ENCODE measurements at regions not wholly inside any gene's neighbourhood (a gene's known extent, or its start where the extent isn't known, plus 50 kb on each side); places are given as distances from the start of the nearest gene placed in this dataset.
"Not testable (repeated sequence)": the region's sequence is repeated elsewhere in the genome, so short reads cannot be mapped to it uniquely, and the experiment has no call there.

GRCh38 chr21:35573472-35574374 lies 486.6 kb downstream of the SETD4 start:
- no peak for DNase-seq (ENCODE audit: low read depth, low spot score)

DNA sequence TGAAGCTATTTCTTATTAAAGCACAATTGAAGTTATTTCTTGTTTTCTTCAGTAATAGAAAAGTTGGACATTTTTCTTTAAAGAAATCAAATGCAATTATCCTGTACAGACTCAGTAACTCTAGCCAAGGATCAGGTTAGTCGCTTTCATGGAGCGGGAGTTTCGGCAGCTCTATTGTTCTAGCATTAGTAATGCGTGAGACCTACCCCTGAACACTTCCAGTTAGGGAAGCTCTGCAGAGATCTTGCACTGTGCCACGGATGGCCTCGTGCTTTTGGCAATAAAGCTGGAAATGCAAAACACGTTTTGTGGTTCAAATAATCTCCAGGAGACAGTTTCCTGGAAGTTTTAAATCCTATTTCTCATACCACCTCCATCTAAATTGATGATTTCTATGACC lies 488.4 kb downstream of the SETD4 start:
- no peak for DNase-seq (ENCODE audit: low read depth, low spot score)

DNA sequence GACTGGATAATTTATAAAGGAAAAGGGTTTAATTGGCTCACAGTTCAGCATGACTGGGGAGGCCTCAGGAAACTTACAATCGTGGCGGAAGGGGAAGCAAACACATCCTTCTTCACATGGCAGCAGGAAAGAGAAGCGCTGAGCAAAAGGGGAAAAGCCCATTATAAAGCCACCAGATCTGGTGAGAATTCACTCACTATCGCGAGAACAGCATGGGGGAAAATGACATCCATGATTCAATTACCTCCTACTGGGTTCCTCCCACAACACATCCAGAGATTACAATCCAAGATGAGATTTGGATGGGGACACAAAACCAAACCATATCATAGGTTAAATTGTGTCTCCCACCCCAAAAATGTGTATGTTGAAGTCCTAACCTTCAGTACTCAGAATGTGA lies 491.7 kb downstream of the SETD4 start:
- no peak for DNase-seq (ENCODE audit: low read depth, low spot score)

- no peak for DNase-seq (ENCODE audit: low read depth, low spot score)
These were observed 493.5 kb downstream of the SETD4 start for GRCh38 chr21:35566874-35567273.

DNA sequence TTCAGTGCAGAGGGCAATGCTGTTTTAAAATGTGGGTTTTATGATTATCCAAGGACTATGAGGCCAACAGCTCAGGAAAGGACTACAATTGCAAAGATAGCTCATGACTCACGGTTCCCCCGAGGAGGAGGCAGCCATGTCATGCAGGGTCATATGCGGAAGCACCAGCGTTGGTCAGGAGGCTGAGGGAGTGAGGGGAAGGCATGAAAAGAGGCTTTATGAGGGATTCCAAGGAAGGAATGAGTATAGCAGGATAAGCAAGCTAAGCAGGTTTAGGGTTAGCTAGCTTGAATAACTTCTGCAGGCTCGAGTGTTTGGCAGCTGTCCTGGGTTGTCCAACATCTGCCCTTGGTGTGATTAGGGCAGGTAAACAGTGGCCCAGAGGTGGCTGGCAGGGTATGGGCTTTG lies 495.1 kb downstream of the SETD4 start:
- DNase-seq (ENCODE audit: low read depth, low spot score), result peak; percentile 81

DNA sequence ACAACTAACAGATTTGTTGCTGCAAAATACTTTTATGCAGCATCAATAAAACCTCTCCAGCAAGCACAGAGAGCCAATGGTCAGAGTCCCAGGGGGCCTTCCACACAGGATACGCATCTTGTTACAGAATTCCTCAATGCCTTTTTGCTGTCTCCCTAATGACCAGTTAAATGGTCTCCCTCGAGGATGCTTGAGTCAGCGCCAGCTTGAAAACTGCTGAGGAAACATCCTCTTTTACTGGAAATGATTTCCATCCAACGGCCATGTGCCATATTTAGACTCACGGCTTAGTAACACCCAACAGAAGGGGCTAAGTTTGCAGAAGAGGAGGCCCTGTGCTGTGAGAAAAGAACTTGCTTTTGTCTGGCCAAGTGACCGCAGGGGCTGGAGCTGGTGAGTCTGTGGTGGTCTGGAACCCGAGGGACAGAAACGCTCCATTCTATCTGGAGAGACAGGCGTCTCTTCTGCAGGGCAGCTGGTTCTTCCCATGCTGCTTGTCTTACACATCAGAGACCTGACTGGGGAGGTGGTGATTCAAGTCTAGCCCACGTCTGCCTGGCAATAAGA lies 496.4 kb downstream of the SETD4 start:
- DNase-seq (ENCODE audit: low read depth, low spot score), result peak; percentile 97

GRCh38 chr21:35562876-35563275 lies 497.4 kb downstream of the SETD4 start:
- DNase-seq (ENCODE audit: low read depth, low spot score), result no peak

DNA sequence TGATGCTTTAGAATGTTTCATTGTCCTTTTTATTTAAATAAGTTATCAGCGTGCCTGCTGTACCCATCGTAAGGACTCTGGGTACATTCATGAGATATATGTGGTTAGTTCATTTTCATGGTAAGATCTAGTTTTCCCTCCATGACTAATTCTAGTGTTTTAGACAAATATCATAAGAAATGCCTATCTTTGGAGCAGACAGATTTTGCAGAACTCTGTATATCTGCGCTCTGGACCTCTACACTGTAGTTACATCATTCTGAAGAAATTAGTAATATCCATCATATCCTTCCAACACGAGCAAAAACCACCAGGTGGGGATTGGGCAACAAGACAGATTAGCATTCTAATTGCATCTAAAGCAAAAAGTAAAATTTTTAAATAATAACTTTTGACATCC lies 499.2 kb downstream of the SETD4 start:
- DNase-seq (ENCODE audit: low read depth, low spot score), result no peak

DNA sequence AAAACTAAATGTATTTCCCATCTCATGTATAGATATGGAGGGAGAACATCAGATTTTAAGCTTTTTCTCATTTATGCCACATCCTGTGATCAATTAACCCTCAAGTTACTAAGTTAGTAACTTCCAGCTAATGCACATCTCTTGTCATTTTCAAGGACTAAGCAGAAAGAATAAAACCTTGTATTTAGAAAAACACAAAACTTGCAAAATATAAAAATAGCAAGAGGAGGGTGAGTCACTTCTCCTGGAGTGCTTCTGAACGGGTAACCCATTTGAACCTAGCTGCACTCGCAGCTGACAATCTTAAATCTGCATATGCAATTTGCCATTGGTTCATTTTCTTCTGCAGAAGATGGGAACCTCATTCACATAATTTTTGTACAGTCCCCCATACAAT lies 500.5 kb downstream of the SETD4 start:
- DNase-seq (ENCODE audit: low read depth, low spot score), result no peak

DNA sequence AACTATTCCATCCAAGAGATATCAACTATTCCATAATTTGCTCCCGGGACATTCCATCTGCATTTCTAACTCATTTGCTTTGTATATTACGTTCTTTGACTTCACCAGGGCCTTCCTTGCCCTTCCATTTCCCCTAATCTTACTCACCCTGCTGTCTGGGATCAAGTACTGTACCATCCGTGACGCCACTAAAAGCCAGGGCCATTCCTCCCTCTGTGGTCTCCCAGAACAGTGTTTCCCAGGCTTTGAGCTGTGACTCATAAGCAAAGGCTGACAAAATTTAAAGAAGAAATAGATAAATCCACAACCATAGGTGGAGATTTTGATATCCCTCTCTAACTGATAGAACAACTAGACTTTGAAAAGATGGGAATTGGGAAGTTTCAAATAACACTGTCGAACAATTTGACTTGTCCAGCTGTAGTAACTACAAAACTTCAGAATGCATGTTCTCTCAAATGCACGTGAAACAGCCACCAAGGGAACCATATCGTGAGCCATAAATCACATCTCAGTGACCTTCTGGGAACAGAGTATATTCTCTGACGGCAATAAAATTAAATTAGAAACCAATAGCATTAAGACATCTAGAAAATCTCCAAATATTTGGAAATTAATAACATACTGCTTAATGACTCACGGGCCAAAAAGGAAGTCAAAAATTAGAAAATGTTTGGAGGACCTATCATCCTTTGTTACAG lies 501.0 kb downstream of the SETD4 start:
- peak; percentile 90 for DNase-seq (ENCODE audit: low read depth, low spot score)

DNA sequence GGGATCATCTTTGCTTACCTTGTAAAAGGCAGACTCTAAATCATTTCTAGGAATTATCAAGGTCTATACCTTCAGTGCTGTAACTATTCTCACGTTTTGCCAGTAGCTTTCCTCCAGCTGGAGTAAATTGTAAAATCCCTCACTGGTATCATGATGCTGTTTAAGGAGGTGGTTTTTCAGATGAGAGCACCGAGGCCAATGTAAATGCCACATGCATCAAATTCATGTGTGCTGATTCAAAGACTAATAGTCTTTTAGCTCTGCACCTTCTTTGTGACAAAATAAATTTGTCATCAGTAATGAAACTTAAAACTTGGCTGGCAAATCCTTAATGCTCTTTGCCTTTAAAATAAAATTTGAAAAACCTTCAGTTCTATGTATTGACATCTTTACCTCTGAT lies 503.8 kb downstream of the SETD4 start:
- no peak for DNase-seq (ENCODE audit: low read depth, low spot score)

GRCh38 chr21:35552483-35552882 lies 503.4 kb upstream of the RUNX1 start:
- not testable (repeated sequence) for DNase-seq (ENCODE audit: low read depth, low spot score)

GRCh38 chr21:35548904-35549615 lies 500.0 kb upstream of the RUNX1 start:
- DNase-seq (ENCODE audit: low read depth, low spot score), result no peak

DNA sequence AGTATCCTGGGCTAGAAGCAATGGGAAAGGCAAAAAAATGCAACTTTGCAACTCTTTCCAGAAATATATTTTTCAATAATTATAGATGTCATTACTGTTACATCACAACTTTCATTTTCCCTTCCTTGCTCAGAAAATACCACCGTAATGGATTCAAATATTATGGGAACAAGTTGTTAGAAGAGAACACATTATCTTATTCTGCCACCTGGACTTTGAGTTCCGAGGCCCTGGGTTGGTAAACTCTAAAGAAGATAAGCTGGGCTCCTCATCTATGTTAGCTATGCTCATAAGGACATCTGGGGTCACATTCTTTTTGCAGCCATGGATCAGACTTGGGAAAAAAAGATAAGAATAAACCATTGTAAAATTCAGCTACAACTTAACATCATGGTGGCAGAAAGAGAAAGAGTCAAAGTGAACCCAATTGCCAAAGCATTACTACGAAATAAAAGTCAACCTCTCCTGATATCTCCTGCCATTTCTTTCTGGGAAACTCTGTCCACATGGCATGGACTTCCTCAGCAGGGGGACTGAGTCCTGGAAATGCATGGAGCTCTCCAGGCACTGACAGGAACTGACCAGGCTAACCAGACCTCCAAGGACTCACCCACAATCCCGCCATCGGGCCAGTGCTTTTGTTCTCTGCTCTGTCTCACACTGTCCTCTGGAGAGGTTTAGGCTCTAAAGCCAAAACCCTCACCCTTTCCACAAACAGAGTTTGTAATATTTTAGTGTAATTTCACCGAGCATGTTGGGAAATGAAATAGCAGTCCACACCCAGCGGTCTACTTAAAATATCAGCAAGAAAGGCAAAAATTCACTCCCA lies 499.1 kb upstream of the RUNX1 start:
- DNase-seq (ENCODE audit: low read depth, low spot score), result no peak

GRCh38 chr21:35543746-35544145 lies 494.6 kb upstream of the RUNX1 start:
- no peak for DNase-seq (ENCODE audit: low read depth, low spot score)

- no peak for DNase-seq (ENCODE audit: low read depth, low spot score)
These were observed 492.0 kb upstream of the RUNX1 start for GRCh38 chr21:35540950-35541638.

GRCh38 chr21:35538386-35538785 lies 489.3 kb upstream of the RUNX1 start:
- no peak for DNase-seq (ENCODE audit: low read depth, low spot score)

DNA sequence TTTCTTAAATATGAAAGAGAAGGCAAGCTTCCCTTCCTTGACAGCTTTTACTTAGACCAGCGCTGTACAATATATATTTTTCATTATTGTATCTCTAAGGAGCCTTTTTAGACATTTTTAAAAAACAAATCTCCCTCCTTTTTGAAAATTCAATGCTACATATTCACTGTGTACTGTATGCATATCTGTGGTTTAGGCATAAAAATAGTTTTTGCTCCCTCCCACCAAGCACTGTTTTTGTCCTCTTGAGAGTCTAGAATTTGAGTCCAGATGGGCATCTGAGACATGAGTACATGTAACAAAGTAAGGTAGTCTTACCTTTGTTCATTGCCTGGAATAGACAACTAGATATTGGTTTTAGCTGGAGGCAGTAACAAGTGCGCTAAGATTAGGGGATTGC lies 488.5 kb upstream of the RUNX1 start:
- DNase-seq (ENCODE audit: low read depth, low spot score), result no peak

DNA sequence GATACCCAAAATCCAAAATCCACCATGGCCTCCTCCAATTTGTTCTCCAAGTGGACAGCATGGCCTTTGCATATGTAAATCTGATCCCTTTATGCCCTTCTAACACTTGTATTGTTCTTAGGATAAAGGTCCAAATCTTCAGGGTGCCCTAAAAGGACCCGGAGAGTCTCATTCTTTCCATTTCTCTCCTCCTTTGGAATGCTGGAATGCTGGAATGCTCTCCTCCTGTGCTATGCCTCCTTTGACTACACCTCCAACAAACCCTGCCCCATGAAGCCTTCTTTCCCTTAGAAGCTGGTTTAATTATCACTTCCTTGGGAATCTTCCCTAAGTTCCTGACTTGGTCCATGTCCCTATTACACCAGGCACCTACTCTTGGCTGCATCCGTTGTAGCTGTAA lies 484.8 kb upstream of the RUNX1 start:
- no peak for DNase-seq (ENCODE audit: low read depth, low spot score)

GRCh38 chr21:35530766-35531165 lies 481.7 kb upstream of the RUNX1 start:
- DNase-seq (ENCODE audit: low read depth, low spot score), result no peak
